Spleen (tissue), 11 donors: ENCODE measurements at regions not wholly inside any gene's neighbourhood (a gene's known extent, or its start where the extent isn't known, plus 50 kb on each side); places are given as distances from the start of the nearest gene placed in this dataset.
"Not testable (repeated sequence)": the region's sequence is repeated elsewhere in the genome, so short reads cannot be mapped to it uniquely, and the experiment has no call there.

Experiments
- DNase-seq: peaks from one replicate; pipeline ENCODE4 v3.0.0-alpha.2; 2020
- H3K27ac ChIP-seq, 8 donors: fragments of 200-600 bp; sonication (generic) in 7 of 8; 1 replicate in 4 of 8; 2 replicates in 4 of 8; pipeline versions ENCODE4 v1.5.0 to v1.8.0; 2016 to 2021; ENCODE audit warnings: inconsistent platforms in 4 of 8, mild to moderate bottlenecking in 4 of 8, moderate library complexity in 1 of 8
- H3K27me3 ChIP-seq, 7 donors: fragments of 200-600 bp; sonication (generic) in 6 of 7; replicated peaks in 1 of 7; 1 replicate in 4 of 7; 2 replicates in 3 of 7; pipeline versions ENCODE4 v1.5.0 to v1.8.0; 2016 to 2021; ENCODE audit warnings: inconsistent platforms in 3 of 7, mild to moderate bottlenecking in 1 of 7
- H3K36me3 ChIP-seq, 6 donors: fragments of 200-600 bp; sonication (generic) in 5 of 6; 1 replicate in 4 of 6; 2 replicates in 2 of 6; pipeline versions ENCODE4 v1.5.0 to v1.8.0; 2016 to 2021; ENCODE audit warnings: inconsistent platforms in 2 of 6
- H3K4me1 ChIP-seq, 6 donors: fragments of 200-600 bp; sonication (generic) in 5 of 6; 1 replicate in 3 of 6; 2 replicates in 3 of 6; pipeline versions ENCODE4 v1.5.0 to v1.8.0; 2016 to 2021; ENCODE audit warnings: inconsistent platforms in 3 of 6
- H3K4me3 ChIP-seq, 8 donors: fragments of 200-600 bp; sonication (generic) in 7 of 8; 1 replicate in 4 of 8; 2 replicates in 4 of 8; pipeline versions ENCODE4 v1.5.0 to v1.8.0; 2016 to 2021; ENCODE audit warnings: inconsistent platforms in 4 of 8, mild to moderate bottlenecking in 4 of 8, moderate library complexity in 2 of 8
- H3K9me3 ChIP-seq, 8 donors: fragments of 200-600 bp; sonication (generic) in 7 of 8; 1 replicate in 4 of 8; 2 replicates in 4 of 8; pipeline versions ENCODE4 v1.5.0 to v1.8.0; 2016 to 2021; ENCODE audit warnings: inconsistent platforms in 4 of 8
- POLR2A ChIP-seq, 3 donors: fragments of 450-650 bp; IDR thresholded peaks; one replicate each; pipeline ENCODE4 v1.5.1; 2017; ENCODE audit warnings: antibody characterized with exemption in 3 of 3, mild to moderate bottlenecking in 1 of 3
- POLR2AphosphoS5 ChIP-seq, 3 donors: sonication (generic); formaldehyde crosslinking; IDR thresholded peaks; one replicate each; pipeline ENCODE4 v1.5.1; 2017; ENCODE audit warnings: antibody characterized with exemption in 3 of 3
- WGBS, 5 donors: extraction: QIAGEN DNeasy Blood & Tissue Kit in 3 of 5; methylation state at CpG; one replicate each; pipeline versions ENCODE4 v1.1.5 to v1.1.7; 2013 to 2018; 5-methylcytosine and 5-hydroxymethylcytosine counted together
- intact Hi-C: fragments of 100-400 bp; cut with DNase I; formaldehyde crosslinking; loops from one replicate; pipeline ENCODE4 v1.15.0; 2023; ENCODE audit warnings: low total_unique reads
- TF ChIP-seq, protein P1 (sequence below), 11 experiments: fragments of 200-600 bp in 7 of 11; fragments of 450-650 bp in 4 of 11; sonication (generic) in 4 of 11; IDR thresholded peaks in 8 of 11; conservative IDR thresholded peaks in 3 of 11; 1 replicate in 7 of 11; 2 replicates in 4 of 11; pipeline versions ENCODE4 v1.4.0 to v1.8.0; 2016 to 2021; ENCODE audit warnings: antibody characterized with exemption in 11 of 11, inconsistent platforms in 4 of 11, mild to moderate bottlenecking in 1 of 11
- donor health status: healthy with polysubstance abuse.
- donor health status: DM: no; HTN: no; CAD: no; lungs with moderate emphysema.
- donor health status: DM: no; HTN: no; CAD: no.
- donor health status: Bipolar disorder and iron deficiency.
- donor health status: healthy.
- donor health status: DM: no; HTN: no; CAD: no.
- donor health status: DM: yes; HTN: yes; CAD: no.

DNA sequence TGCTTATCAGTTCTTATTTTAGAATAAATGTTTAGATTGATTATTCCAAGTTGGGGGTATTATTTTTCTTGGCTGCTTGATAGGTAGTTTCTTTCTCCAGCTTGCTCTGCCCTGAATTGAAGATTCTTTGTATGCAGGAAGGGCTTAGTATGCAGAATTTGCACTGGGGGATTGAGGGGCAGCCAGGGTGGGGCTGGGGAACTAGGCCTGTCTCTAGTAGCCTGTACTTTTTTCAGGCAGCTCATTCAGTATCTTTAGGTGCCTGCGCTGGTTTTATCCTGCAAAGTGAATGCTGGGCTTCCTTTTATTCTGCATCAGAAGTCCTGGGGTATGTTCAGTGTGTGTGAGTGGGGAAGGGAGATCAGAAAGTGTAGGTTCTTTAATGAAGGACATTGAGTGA, 228.3 kb upstream of the ELL2 start:
- H3K36me3 ChIP-seq, result no peaks in the 10 kb centered on the region
- DNase-seq, result no peak
- no peak overlapping the region for H3K4me3 ChIP-seq
- no peaks in the 10 kb centered on the region for H3K4me1 ChIP-seq
- no peak overlapping the region for H3K27ac ChIP-seq
- H3K9me3 ChIP-seq, result peaks cover 0 to 5% (median 2%) of the 10 kb centered on the region in 8 donors
- TF ChIP-seq POLR2AphosphoS5 (IDR thresholded peaks at IDR 0.05), result no peak
- TF ChIP-seq, protein P1, sequence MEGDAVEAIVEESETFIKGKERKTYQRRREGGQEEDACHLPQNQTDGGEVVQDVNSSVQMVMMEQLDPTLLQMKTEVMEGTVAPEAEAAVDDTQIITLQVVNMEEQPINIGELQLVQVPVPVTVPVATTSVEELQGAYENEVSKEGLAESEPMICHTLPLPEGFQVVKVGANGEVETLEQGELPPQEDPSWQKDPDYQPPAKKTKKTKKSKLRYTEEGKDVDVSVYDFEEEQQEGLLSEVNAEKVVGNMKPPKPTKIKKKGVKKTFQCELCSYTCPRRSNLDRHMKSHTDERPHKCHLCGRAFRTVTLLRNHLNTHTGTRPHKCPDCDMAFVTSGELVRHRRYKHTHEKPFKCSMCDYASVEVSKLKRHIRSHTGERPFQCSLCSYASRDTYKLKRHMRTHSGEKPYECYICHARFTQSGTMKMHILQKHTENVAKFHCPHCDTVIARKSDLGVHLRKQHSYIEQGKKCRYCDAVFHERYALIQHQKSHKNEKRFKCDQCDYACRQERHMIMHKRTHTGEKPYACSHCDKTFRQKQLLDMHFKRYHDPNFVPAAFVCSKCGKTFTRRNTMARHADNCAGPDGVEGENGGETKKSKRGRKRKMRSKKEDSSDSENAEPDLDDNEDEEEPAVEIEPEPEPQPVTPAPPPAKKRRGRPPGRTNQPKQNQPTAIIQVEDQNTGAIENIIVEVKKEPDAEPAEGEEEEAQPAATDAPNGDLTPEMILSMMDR (IDR thresholded peaks at IDR 0.05 in 8 of 11, conservative IDR thresholded peaks at IDR 0.05 in 3 of 11), result no peak
- TF ChIP-seq POLR2A (IDR thresholded peaks at IDR 0.05), result no peak
- intact Hi-C loops, result no loop called here
- no peaks in the 10 kb centered on the region for H3K27me3 ChIP-seq
- 91 to 100% (median 96%) methylated on average over 1 of the region's 1 CpG for WGBS, 5 donors

DNA sequence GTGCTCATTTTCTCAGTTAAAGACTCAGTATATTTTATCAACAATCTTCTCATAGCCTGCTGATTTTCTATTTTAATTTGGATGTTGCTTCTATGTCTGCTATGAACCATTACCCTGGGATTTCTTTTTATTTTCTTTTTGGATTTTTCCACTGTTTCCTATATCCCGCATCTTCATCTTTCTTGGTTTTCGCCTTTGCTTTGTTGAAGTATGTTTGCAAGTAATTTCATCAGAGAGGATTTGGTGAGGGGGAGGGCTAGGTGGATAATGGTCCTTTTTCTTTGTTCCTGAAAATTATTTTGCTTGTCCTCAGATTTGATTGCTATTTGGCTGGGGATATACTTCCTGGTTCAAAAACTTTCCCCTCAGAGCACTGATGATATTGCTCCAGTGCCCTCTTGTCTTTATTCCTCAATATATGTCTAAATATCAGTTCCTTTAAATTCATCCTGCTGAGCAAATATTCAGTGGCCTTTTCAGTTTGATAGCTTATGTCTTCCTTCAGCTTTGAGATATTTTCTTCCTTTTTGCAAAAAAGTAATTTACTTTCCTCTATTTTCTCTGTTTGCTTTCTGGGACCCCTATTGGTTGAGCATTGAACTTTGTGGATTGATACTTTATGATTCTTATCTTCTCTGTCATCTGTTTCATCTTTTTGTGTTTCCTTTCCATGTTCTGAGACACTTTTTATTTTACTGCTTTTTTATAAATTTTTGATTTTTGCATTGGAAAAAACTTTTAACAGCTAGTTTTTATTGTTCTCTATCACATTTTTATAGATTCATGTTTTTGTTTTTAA, 227.6 kb upstream of the ELL2 start:
- intact Hi-C loops, result no loop called here
- no peak overlapping the region for H3K27ac ChIP-seq
- no peaks in the 10 kb centered on the region for H3K4me1 ChIP-seq
- no peaks in the 10 kb centered on the region for H3K27me3 ChIP-seq
- peaks cover 0 to 12% (median 3%) of the 10 kb centered on the region in 8 donors for H3K9me3 ChIP-seq
- TF ChIP-seq POLR2A (IDR thresholded peaks at IDR 0.05), result no peak
- no peak for DNase-seq
- H3K36me3 ChIP-seq, result no peaks in the 10 kb centered on the region
- no peak overlapping the region for H3K4me3 ChIP-seq
- 95 to 99% (median 98%) methylated on average over 2 of the region's 2 CpGs for WGBS, 5 donors

DNA sequence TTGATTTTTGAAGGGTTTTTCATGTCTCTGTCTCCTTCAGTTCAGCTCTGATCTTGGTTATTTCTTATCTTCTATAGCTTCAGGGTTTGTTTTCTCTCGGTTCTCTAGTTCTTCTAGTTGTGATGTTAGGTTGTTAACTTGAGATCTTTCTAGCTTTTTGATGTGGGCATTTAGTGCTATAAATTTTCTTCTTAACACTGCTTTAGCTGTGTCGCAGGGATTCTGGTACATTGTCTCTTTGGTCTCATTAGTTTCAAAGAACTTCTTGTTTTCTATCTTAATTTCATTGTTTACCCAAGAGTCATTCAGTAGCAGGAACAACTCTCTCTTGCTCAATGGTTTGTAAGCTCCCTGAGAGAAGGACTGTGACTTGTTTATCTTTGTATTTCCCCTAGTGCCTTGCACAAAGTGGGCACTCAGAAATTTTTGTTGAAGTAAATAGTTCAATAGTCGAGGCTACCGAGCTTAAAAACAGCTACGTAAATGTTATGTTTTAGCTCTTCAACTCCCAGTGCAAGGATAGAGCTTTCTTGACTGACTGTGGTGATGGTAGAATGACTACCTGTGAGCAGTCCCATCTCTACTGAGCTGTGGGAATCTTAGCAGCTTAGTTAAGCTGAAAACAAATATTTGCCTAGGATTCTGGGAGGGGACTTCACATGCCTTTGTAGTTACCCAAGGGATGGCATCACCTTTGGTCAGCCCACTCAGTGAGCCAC, 225.8 kb upstream of the ELL2 start:
- WGBS, 5 donors, result 82 to 85% (median 85%) methylated on average over 5 of the region's 5 CpGs
- H3K36me3 ChIP-seq, result no peaks in the 10 kb centered on the region
- no peaks in the 10 kb centered on the region for H3K27me3 ChIP-seq
- DNase-seq, result no peak
- no peak for TF ChIP-seq POLR2A (IDR thresholded peaks at IDR 0.05)
- no peak for TF ChIP-seq POLR2AphosphoS5 (IDR thresholded peaks at IDR 0.05)
- TF ChIP-seq, protein P1 (IDR thresholded peaks at IDR 0.05 in 8 of 11, conservative IDR thresholded peaks at IDR 0.05 in 3 of 11), result no peak
- intact Hi-C loops, result no loop called here
- peaks cover 0 to 12% (median 3%) of the 10 kb centered on the region in 8 donors for H3K9me3 ChIP-seq
- no peak overlapping the region for H3K27ac ChIP-seq
- H3K4me3 ChIP-seq, result no peak overlapping the region
- H3K4me1 ChIP-seq, result no peaks in the 10 kb centered on the region

DNA sequence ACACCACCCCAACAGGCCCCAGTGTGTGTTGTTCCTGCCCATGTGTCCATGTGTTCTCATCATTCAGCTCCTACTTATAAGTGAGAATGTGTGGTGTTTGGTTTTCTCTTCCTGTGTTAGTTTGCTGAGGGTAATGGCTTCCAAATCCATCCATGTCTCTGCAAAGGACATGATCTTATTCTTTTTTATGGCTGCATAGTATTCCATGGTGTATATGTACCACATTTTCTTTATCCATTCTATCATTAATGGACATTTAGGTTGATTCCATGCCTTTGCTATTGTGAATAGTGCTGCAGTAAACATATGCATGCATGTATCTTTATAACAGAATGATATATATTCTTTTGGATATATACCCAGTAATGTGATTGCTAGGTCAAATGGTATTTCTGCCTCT, 222.9 kb upstream of the ELL2 start:
- intact Hi-C loops, H3K36me3 ChIP-seq, H3K27me3 ChIP-seq, H3K4me1 ChIP-seq, DNase-seq, H3K4me3 ChIP-seq, H3K27ac ChIP-seq: not testable (repeated sequence)
- H3K9me3 ChIP-seq, result peaks cover 0 to 12% (median 3%) of the 10 kb centered on the region in 8 donors

DNA sequence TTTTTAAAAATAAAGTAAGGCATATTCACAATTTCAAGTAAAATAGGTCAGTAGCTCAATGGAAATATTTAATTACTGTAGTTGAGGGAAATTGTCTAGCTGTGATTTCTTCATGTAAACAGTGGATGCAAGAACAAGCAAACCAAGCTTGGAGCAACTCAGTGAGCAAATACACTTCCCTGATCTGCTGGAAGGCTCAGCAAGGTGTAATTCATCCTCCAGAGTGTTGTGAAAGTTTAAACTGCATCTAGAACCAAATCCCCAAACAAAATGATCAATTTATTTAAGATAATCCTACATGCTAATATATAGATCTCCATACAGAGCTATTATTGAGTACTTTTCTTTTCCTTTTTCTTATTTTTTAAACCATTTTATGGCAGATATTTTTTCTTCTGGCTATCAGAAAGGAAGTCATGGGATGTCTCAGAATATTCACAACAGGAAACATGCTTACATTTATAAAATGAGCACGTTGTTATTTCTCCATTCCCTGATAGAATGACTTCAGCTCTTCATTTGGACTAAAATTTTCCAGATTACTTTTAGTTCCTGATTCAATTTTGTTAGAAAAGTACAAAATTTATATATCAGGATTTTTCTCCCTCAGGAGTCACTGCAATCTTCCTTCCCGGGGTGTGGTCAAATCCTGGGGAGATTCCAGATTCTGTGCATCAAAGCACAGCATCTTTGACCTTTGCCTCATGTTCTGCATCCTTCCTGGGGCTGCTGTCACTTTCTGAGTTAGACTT, 219.2 kb upstream of the ELL2 start:
- Histone ChIP-seq H3K27ac (no peak overlapping the region), H3K9me3 (peaks cover 0 to 12% (median 3%) of the 10 kb centered on the region in 8 donors), H3K4me1 (no peaks in the 10 kb centered on the region), H3K27me3 (no peaks in the 10 kb centered on the region), H3K4me3 (no peak overlapping the region), H3K36me3 (no peaks in the 10 kb centered on the region)
- DNase-seq, result no peak
- WGBS, 5 donors, result 43 to 55% (median 48%) methylated on average over 2 of the region's 2 CpGs
- intact Hi-C loops, result no loop called here
- no peak for TF ChIP-seq POLR2A (IDR thresholded peaks at IDR 0.05)
- no peak for TF ChIP-seq POLR2AphosphoS5 (IDR thresholded peaks at IDR 0.05)
- TF ChIP-seq, protein P1 (IDR thresholded peaks at IDR 0.05 in 8 of 11, conservative IDR thresholded peaks at IDR 0.05 in 3 of 11), result no peak
